ENCODE measurements at regions not wholly inside any gene's neighbourhood (a gene's known extent, or its start where the extent isn't known, plus 50 kb on each side); places are given as distances from the start of the nearest gene placed in this dataset.
A peak's percentile ranks its signal among the peaks of the same experiment; 100 is the strongest.

- no peak for TF ChIP-seq CTCF (IDR thresholded peaks at IDR 0.05; ENCODE audit: borderline replicate concordance, extremely low read depth, insufficient read depth)
- intact Hi-C loops (cut with DNase I): no loop called here
- DNase-seq (no peak), FAIRE-seq (no peak)
- H3K36me3 ChIP-seq (ENCODE audit: control insufficient read depth in 2 of 3, insufficient read depth in 3 of 3, low read length in 3 of 3): no peaks in the 10 kb centered on the region
- H3K27ac ChIP-seq (ENCODE audit: low read depth in 2 of 2, low read length in 2 of 2): no peak overlapping the region
- H3K4me3 ChIP-seq (ENCODE audit: low read length in 3 of 3): no peak overlapping the region
- H3K9ac ChIP-seq (ENCODE audit: low read length in 3 of 3): no peak overlapping the region
- no peaks in the 10 kb centered on the region for H3K4me1 ChIP-seq (ENCODE audit: control insufficient read depth in 2 of 3, insufficient read depth in 2 of 3, low read depth in 1 of 3, low read length in 3 of 3)
- H3K9me3 ChIP-seq (ENCODE audit: control insufficient read depth in 2 of 3, insufficient read depth in 1 of 3, low read length in 3 of 3): no peaks in the 10 kb centered on the region
- H3K27me3 ChIP-seq (ENCODE audit: control insufficient read depth, insufficient read depth, low read length): no peaks in the 10 kb centered on the region
These were observed 128.7 kb downstream of the ANKRD50 start for GRCh38 chr4:124583797-124584196.

- Histone ChIP-seq H3K9me3 (ENCODE audit: control insufficient read depth in 2 of 3, insufficient read depth in 1 of 3, low read length in 3 of 3) (no peaks in the 10 kb centered on the region), H3K4me3 (ENCODE audit: low read length in 3 of 3) (no peak overlapping the region), H3K4me1 (ENCODE audit: control insufficient read depth in 2 of 3, insufficient read depth in 2 of 3, low read depth in 1 of 3, low read length in 3 of 3) (no peaks in the 10 kb centered on the region), H3K27me3 (ENCODE audit: control insufficient read depth, insufficient read depth, low read length) (no peaks in the 10 kb centered on the region), H3K27ac (ENCODE audit: low read depth in 2 of 2, low read length in 2 of 2) (no peak overlapping the region), H3K9ac (ENCODE audit: low read length in 3 of 3) (no peak overlapping the region), H3K36me3 (ENCODE audit: control insufficient read depth in 2 of 3, insufficient read depth in 3 of 3, low read length in 3 of 3) (no peaks in the 10 kb centered on the region)
- TF ChIP-seq CTCF (IDR thresholded peaks at IDR 0.05; ENCODE audit: borderline replicate concordance, extremely low read depth, insufficient read depth): no peak
- intact Hi-C loops (cut with DNase I): no loop called here
- no peak for FAIRE-seq
- no peak for DNase-seq
These were observed 122.7 kb downstream of the ANKRD50 start for GRCh38 chr4:124589786-124590185.

- no peak for TF ChIP-seq CTCF (IDR thresholded peaks at IDR 0.05; ENCODE audit: borderline replicate concordance, extremely low read depth, insufficient read depth)
- Histone ChIP-seq H3K9me3 (ENCODE audit: control insufficient read depth in 2 of 3, insufficient read depth in 1 of 3, low read length in 3 of 3) (no peaks in the 10 kb centered on the region), H3K36me3 (ENCODE audit: control insufficient read depth in 2 of 3, insufficient read depth in 3 of 3, low read length in 3 of 3) (no peaks in the 10 kb centered on the region), H3K27me3 (ENCODE audit: control insufficient read depth, insufficient read depth, low read length) (no peaks in the 10 kb centered on the region), H3K27ac (ENCODE audit: low read depth in 2 of 2, low read length in 2 of 2) (no peak overlapping the region), H3K4me3 (ENCODE audit: low read length in 3 of 3) (no peak overlapping the region), H3K9ac (ENCODE audit: low read length in 3 of 3) (no peak overlapping the region), H3K4me1 (ENCODE audit: control insufficient read depth in 2 of 3, insufficient read depth in 2 of 3, low read depth in 1 of 3, low read length in 3 of 3) (no peaks in the 10 kb centered on the region)
- FAIRE-seq (no peak), DNase-seq (no peak)
- intact Hi-C loops (cut with DNase I): no loop called here
These were observed 122.1 kb downstream of the ANKRD50 start for GRCh38 chr4:124590480-124590879.

GRCh38 chr4:124591637-124592036, 120.9 kb downstream of the ANKRD50 start:
- no peaks in the 10 kb centered on the region for H3K9me3 ChIP-seq (ENCODE audit: control insufficient read depth in 2 of 3, insufficient read depth in 1 of 3, low read length in 3 of 3)
- no peaks in the 10 kb centered on the region for H3K36me3 ChIP-seq (ENCODE audit: control insufficient read depth in 2 of 3, insufficient read depth in 3 of 3, low read length in 3 of 3)
- DNase-seq: peak in 2 of 5 donors; percentile 34 to 64
- FAIRE-seq: no peak
- H3K27me3 ChIP-seq (ENCODE audit: control insufficient read depth, insufficient read depth, low read length): no peaks in the 10 kb centered on the region
- no peak overlapping the region for H3K4me3 ChIP-seq (ENCODE audit: low read length in 3 of 3)
- H3K4me1 ChIP-seq (ENCODE audit: control insufficient read depth in 2 of 3, insufficient read depth in 2 of 3, low read depth in 1 of 3, low read length in 3 of 3): no peaks in the 10 kb centered on the region
- H3K9ac ChIP-seq (ENCODE audit: low read length in 3 of 3): no peak overlapping the region
- intact Hi-C loops (cut with DNase I): no loop called here
- TF ChIP-seq CTCF (IDR thresholded peaks at IDR 0.05; ENCODE audit: borderline replicate concordance, extremely low read depth, insufficient read depth): no peak
- H3K27ac ChIP-seq (ENCODE audit: low read depth in 2 of 2, low read length in 2 of 2): no peak overlapping the region
